MM.1S (cell line): ENCODE measurements at regions not wholly inside any gene's neighbourhood (a gene's known extent, or its start where the extent isn't known, plus 50 kb on each side); places are given as distances from the start of the nearest gene placed in this dataset.

Experiments
- DNase-seq: peaks from one replicate; pipeline ENCODE4 v3.0.0-alpha.2; 2015
- H2AFZ ChIP-seq: fragments of 300-600 bp; sonication (generic); 2 replicates; pipeline ENCODE4 v1.6.0; 2016; ENCODE audit warnings: antibody characterized with exemption, low read length
- H3F3A ChIP-seq: fragments of 300-600 bp; sonication (generic); 2 replicates; pipeline ENCODE4 v1.6.1; 2016; ENCODE audit warnings: mild to moderate bottlenecking, antibody characterized with exemption, low read length, moderate library complexity, mixed read lengths; ENCODE audit not compliant: insufficient read depth
- H3K27ac ChIP-seq: fragments of 300-600 bp; sonication (generic); 2 replicates; pipeline ENCODE4 v1.5.1; 2016; ENCODE audit warnings: mild to moderate bottlenecking, low read length
- H3K27me3 ChIP-seq: fragments of 300-600 bp; sonication (generic); replicated peaks from 2 replicates; pipeline ENCODE4 v1.6.0; 2016; ENCODE audit warnings: low read length; ENCODE audit not compliant: insufficient read depth
- H3K36me3 ChIP-seq: fragments of 300-600 bp; sonication (generic); replicated peaks from 2 replicates; pipeline ENCODE4 v1.6.1; 2016; ENCODE audit warnings: mild to moderate bottlenecking, low read length, mixed read lengths; ENCODE audit not compliant: insufficient read depth
- H3K4me1 ChIP-seq: fragments of 300-600 bp; sonication (generic); 2 replicates; pipeline ENCODE4 v1.6.1; 2016; ENCODE audit warnings: low read length, mixed read lengths
- H3K4me2 ChIP-seq: fragments of 300-600 bp; sonication (generic); 2 replicates; pipeline ENCODE4 v1.6.0; 2016; ENCODE audit warnings: low read depth, low read length
- H3K4me3 ChIP-seq: fragments of 300-600 bp; sonication (generic); 2 replicates; pipeline ENCODE4 v1.5.1; 2016; ENCODE audit warnings: low read length, mixed read lengths
- H3K79me2 ChIP-seq: fragments of 300-600 bp; sonication (generic); 2 replicates; pipeline ENCODE4 v1.6.1; 2016; ENCODE audit warnings: mixed run types, low read length, mixed read lengths
- H3K9ac ChIP-seq: fragments of 300-600 bp; sonication (generic); 2 replicates; pipeline ENCODE4 v1.6.1; 2016; ENCODE audit warnings: low read length, mixed read lengths
- H3K9me2 ChIP-seq: fragments of 300-600 bp; sonication (generic); replicated peaks from 2 replicates; pipeline ENCODE4 v1.6.1; 2016; ENCODE audit warnings: mild to moderate bottlenecking, low read length, mixed read lengths; ENCODE audit not compliant: insufficient read depth
- H3K9me3 ChIP-seq: fragments of 300-600 bp; sonication (generic); replicated peaks from 2 replicates; pipeline ENCODE4 v1.6.1; 2016; ENCODE audit warnings: mild to moderate bottlenecking, low read length, mixed read lengths; ENCODE audit not compliant: insufficient read depth
- H4K20me1 ChIP-seq: fragments of 300-600 bp; sonication (generic); 2 replicates; pipeline ENCODE4 v1.6.1; 2016; ENCODE audit warnings: mild to moderate bottlenecking, low read length, moderate library complexity, mixed read lengths; ENCODE audit not compliant: insufficient read depth
- CTCF ChIP-seq: fragments of 300-600 bp; sonication (generic); IDR thresholded peaks from 2 replicates; pipeline ENCODE4 v1.5.1; 2016; ENCODE audit warnings: antibody characterized with exemption, low read length, mixed read lengths
- EZH2 ChIP-seq: fragments of 300-600 bp; sonication (generic); optimal IDR thresholded peaks from 2 replicates; pipeline ENCODE3; 2017; ENCODE audit warnings: low read depth, mild to moderate bottlenecking, antibody characterized with exemption, low read length, mixed read lengths
- EZH2phosphoT487 ChIP-seq: fragments of 300-600 bp; sonication (generic); IDR thresholded peaks from 2 replicates; pipeline ENCODE4 v1.6.1; 2018; ENCODE audit warnings: antibody characterized with exemption, low read length

- no peaks in the 10 kb centered on the region for H3K36me3 ChIP-seq
These were observed 478.7 kb upstream of the UBE2E2 start for GRCh38 chr3:22724420-22724819.

GRCh38 chr3:22728406-22728805, 474.7 kb upstream of the UBE2E2 start:
- no peaks in the 10 kb centered on the region for H3K27me3 ChIP-seq
- no peak overlapping the region for H3K4me2 ChIP-seq
- no peaks in the 10 kb centered on the region for H3K9me2 ChIP-seq
- H3K36me3 ChIP-seq, result no peaks in the 10 kb centered on the region
- H3F3A ChIP-seq, result no peaks in the 10 kb centered on the region
- H3K27ac ChIP-seq, result no peak overlapping the region
- no peaks in the 10 kb centered on the region for H3K4me1 ChIP-seq
- no peak overlapping the region for H2AFZ ChIP-seq
- no peaks in the 10 kb centered on the region for H4K20me1 ChIP-seq
- no peak overlapping the region for H3K9ac ChIP-seq
- no peak for DNase-seq
- no peak overlapping the region for H3K4me3 ChIP-seq
- H3K79me2 ChIP-seq, result no peaks in the 10 kb centered on the region
- H3K9me3 ChIP-seq, result no peaks in the 10 kb centered on the region
- TF ChIP-seq CTCF (no peak), EZH2phosphoT487 (no peak), EZH2 (no peak)

More at GRCh38 chr3:22724420-22724819, 478.7 kb upstream of the UBE2E2 start:
- no peaks in the 10 kb centered on the region for H3K27me3 ChIP-seq
- H3F3A ChIP-seq, result no peaks in the 10 kb centered on the region
- no peak overlapping the region for H3K4me2 ChIP-seq
- H2AFZ ChIP-seq, result no peak overlapping the region
- no peaks in the 10 kb centered on the region for H3K9me3 ChIP-seq
- H3K9ac ChIP-seq, result no peak overlapping the region
- TF ChIP-seq CTCF, result no peak
- no peak for TF ChIP-seq EZH2
- no peak for TF ChIP-seq EZH2phosphoT487
- no peaks in the 10 kb centered on the region for H4K20me1 ChIP-seq
- no peaks in the 10 kb centered on the region for H3K9me2 ChIP-seq
- no peak for DNase-seq
- no peak overlapping the region for H3K4me3 ChIP-seq
- H3K79me2 ChIP-seq, result no peaks in the 10 kb centered on the region
- no peak overlapping the region for H3K27ac ChIP-seq
- H3K4me1 ChIP-seq, result no peaks in the 10 kb centered on the region

- DNase-seq, result no peak
- Histone ChIP-seq H3F3A (no peaks in the 10 kb centered on the region), H3K4me3 (no peak overlapping the region), H3K27ac (no peak overlapping the region), H3K4me1 (no peaks in the 10 kb centered on the region), H4K20me1 (no peaks in the 10 kb centered on the region), H3K4me2 (no peak overlapping the region), H3K9ac (no peak overlapping the region), H3K9me3 (no peaks in the 10 kb centered on the region), H3K27me3 (no peaks in the 10 kb centered on the region), H3K79me2 (no peaks in the 10 kb centered on the region), H2AFZ (no peak overlapping the region), H3K36me3 (no peaks in the 10 kb centered on the region), H3K9me2 (no peaks in the 10 kb centered on the region)
- no peak for TF ChIP-seq EZH2
These were observed 473.9 kb upstream of the UBE2E2 start for GRCh38 chr3:22729212-22729611.

- Histone ChIP-seq H3K36me3 (no peaks in the 10 kb centered on the region), H3K4me1 (no peaks in the 10 kb centered on the region), H3K9ac (no peak overlapping the region), H3K27me3 (no peaks in the 10 kb centered on the region), H3K9me3 (no peaks in the 10 kb centered on the region), H4K20me1 (no peaks in the 10 kb centered on the region), H3K79me2 (no peaks in the 10 kb centered on the region), H3K4me3 (no peak overlapping the region), H3F3A (no peaks in the 10 kb centered on the region), H3K9me2 (no peaks in the 10 kb centered on the region), H3K4me2 (no peak overlapping the region), H3K27ac (no peak overlapping the region), H2AFZ (no peak overlapping the region)
- TF ChIP-seq CTCF, result peak; percentile 42
- no peak for TF ChIP-seq EZH2phosphoT487
- no peak for TF ChIP-seq EZH2
- DNase-seq, result peak; percentile 35
These were observed 473.1 kb upstream of the UBE2E2 start for GRCh38 chr3:22729981-22730380.
